Activated naive CD4-positive, alpha-beta T cell treated with Interleukin-2 at 50 U/mL for 16 hours (primary cell): ENCODE measurements at regions not wholly inside any gene's neighbourhood (a gene's known extent, or its start where the extent isn't known, plus 50 kb on each side); places are given as distances from the start of the nearest gene placed in this dataset.

ENCODE experiments used
- DNase-seq: peaks from one replicate; pipeline ENCODE4 v3.0.0-alpha.2; 2020

DNA sequence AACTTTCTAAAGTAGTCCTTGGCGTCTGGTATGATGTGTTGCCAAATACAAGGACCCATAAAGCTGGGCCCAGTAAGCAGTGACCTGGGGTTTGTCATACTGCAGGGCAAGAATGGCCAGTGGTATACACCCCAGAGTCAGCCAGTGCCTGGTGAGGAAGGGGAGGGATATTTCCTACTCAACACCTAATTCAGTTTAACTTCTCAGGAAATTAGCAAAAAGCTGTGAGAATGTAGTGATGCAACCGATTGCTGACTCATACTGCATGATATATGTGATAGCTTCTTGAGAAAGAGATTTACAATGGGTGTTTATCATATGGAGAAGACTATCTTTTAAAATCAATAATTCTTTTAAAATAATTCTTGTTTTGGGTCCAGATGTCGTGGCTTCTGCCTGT, 889.3 kb upstream of the CELF2 start:
- DNase-seq: no peak

DNA sequence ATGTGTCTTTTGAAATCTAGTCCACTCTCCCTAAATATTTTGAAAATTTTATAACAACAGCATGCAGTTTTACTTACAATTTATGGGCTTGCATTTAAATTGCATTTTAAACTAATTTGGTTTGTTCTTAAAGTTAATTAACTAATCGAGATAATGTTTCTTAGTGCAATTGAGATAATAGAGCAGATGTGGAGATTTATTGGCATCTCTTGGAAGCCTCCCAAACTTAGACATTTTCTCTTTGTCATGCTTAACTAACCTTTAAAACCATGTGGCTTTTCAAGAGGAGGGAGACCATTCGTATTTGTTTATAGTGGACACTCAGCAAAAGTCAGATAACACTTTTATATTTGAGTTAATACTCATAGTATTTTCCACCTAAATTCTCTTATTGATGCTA, 887.0 kb upstream of the CELF2 start:
- DNase-seq: no peak

DNA sequence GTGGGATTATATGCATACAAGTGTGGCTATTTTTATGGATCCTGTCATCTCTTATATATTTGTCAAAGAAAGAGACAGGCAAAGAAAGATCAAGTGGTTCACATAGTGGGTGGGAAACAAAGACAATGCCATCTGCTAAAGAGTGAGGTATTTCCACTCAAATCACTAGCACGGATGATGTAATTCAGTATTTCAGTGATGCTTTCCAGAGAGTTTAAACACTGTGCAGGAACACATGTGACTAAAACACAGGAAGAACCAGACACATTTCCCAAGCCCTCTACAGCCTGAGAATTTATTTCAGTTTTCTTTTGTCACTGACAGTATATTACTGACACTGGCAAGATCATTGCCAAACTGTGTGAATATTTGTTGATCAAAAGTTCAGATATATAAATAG, 885.7 kb upstream of the CELF2 start:
- no peak for DNase-seq

DNA sequence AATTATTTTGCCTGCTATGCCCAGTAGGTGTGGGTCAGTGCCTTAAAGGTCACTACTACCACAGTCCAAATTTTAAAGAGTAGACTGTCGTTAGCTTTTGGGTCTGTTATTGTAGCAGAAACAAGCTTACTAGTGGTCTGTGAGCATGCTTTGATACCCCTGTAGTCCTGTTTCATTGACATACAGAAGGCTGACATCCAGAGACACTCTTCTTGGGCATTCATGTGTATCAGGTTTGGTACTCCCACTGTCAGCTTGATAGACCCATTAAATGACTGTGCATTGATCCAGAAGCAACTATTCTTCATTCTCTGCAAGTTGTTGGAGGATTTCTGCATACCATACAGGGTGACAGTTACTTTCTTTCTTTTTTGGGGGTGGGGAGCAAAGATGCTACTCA, 884.4 kb upstream of the CELF2 start:
- no peak for DNase-seq

DNA sequence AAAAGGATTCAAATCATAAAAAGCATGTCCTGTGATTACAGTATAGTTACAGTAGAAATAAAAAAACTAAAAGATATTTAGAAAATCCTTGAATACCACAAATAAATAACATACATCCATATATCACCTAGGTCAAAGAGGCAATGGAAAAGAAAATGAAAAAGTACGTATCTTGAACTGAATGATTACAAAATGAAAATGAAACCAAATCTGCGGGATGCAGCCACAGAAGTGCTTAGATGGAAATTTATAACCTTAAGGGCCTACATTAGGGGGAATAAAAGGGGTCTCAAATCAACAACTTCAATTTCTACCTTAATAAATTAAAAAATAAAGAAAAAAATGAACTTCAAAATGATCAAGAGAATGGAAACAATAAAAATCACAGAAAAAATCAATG, 879.0 kb upstream of the CELF2 start:
- DNase-seq: no peak

DNA sequence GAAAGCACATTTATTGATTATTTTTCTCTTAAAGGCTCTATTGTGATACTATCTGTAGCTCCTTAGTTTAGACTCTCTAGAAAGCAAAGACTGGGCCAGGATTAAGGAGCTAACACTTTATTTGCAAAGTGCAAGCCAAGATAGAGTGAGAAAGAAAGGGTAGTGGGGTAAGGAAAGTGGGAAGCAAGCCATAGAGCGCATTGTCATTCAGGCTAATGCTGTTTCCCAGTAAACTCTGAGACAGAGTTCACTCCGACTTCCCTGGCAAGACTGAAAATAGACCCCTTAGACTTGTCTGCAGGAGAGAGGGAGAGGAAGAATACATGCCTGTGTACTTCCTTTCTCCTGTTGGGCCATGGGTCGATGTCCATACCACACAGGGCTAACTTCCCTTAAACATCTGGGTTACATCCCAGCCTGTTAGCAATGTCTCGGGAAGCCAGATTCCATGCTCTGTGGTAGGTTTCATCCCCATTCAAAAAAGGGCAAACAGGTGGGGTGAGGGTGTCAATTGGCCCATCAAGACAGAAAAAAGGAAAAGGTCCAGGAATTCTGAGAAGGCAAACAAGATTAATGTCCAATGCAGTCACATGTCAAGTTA, 875.8 kb upstream of the CELF2 start:
- DNase-seq: no peak

DNA sequence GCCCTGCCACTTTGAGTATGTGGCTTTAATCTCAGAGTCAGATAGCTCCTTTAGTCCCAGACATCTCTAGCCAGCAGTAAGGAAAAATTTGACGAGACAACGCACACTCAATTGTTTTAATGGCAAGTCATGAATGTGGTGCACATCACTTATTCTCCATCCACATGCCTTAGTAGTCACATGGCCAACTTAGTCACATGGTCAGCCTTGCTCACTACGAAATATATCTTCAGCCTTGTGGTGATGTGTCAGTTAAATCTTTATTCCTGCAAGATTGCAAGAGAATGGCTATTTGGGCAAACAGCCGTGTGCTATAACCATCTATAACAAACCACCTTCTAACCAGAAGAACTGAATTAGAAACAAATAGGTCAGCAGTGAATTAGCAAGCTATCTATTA, 871.1 kb upstream of the CELF2 start:
- no peak for DNase-seq

DNA sequence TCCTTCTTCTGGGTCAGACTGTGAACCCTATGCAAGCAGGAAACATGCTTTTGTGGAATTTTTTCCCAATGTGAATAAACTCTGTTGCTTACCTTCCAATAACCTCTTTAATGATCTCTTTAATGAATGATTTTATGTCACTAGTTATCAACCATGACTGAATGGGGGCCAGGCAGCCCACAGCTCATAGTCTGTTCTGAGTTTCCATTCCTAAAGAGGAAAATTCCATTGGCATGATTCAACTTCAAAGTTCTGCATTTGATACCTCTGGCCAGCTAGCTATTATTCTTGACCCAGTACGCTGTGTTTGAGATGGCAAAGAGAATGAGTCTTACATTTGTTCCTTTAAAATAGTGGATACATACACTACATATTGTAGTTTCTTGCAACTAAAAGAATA, 867.8 kb upstream of the CELF2 start:
- DNase-seq: no peak

DNA sequence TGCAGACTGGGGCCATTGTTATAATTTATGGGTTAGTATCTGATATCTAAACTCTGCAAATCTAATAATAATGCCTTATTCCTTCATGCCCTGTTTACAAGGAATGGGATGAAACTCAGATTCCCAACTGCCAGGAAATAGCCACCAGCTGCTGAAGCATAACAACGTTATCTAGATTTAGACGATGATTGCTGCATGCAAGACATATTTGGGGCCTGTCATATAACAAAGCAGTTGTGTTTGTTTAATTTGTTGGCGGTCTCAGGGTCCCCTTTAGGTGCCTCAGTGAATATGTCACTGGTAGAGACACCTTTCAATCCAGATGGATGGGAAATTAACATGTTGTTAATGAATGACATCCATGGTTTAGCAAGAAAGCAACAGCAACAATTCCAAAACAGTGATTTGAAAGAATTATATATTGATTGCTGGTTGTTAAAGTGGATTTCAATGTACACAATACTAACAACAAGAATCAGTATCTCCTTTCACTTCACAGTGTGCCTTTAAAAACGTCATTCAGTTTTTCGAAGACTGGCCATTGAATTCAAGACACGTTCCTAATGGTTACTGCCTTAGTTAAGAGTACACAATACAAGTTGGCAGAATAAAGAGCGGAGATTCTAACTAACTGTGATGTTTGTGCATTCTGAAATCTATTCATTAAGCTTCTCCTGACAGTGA, 860.6 kb upstream of the CELF2 start:
- no peak for DNase-seq

DNA sequence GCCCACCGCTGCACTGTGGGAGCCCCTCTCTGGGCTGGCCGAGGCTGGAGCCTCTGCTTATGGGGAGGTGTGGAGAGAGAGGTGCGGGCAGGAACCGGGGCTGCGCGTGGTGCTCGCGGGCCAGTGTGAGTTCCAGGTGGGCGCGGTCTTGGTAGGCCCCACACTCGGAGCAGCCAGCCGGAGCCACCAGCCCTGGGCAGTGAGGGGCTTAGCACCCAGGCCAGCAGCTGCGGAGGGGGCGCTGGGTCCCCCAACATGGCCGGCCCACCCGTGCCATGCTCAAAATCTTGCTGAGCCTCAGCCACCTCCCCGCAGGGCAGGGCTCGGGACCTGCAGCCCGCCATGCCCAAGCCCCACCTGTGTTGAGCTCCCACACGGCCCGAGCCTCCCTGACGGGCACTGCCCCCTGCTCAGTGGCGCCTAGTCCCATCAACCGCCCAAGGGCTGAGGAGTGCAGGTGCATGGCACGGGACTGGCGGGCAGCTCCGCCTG, 856.8 kb upstream of the CELF2 start:
- no peak for DNase-seq

DNA sequence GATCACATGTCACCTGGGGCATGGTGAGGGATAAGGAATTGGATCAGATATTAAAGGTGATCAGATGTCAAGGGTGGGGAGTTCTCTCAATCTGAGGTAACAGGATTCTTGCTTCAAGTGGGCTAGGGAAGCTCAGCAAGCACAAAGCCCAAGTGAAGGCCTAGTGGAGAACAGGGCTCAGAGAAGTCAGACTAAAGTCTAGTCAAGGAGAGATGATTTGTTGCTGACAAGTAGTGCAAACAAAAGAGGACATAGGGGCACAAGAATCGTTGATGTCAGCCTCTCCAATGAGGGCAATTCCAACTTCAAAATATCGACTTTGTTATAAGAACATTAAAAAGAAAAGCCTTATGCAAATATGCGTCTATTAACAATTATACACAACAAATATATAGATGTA, 852.8 kb upstream of the CELF2 start:
- no peak for DNase-seq

DNA sequence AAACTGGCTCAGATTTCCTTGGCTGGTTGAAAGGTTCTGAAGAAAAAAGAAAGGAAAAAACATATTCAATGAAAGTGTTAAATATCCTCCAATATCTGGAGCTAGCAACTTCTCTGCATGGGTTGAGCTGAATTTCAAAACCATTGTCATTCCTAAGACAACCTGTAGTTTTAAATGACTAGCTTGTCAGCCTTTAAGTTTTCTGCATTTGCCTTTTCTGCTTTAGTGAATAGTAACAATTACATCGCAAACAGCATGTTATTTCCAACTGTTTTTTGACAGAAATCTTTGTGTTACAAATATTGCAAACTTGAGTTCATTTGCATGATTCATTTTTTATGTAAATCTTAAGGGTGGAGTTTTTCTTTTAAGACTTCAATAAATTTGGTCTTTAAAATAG, 852.3 kb upstream of the CELF2 start:
- no peak for DNase-seq

DNA sequence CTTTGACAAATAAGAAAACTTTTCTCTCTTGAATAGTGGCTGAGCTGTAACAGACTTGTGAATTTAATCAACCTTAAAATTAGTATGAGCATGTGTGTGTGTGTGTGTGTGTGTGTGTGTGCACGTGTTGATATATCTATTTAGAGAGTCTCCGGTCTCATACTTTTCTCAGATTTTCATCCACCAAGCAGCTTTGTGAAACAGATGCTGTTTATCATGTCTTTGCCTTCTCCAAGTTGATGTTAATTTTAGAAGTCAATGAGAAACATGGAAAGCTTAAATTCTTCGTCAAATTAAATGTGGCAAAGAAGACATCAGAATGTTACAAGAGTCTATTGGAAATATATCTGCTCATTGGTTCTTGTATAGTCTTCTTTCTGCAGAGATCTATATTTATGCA, 839.2 kb upstream of the CELF2 start:
- DNase-seq: no peak

DNA sequence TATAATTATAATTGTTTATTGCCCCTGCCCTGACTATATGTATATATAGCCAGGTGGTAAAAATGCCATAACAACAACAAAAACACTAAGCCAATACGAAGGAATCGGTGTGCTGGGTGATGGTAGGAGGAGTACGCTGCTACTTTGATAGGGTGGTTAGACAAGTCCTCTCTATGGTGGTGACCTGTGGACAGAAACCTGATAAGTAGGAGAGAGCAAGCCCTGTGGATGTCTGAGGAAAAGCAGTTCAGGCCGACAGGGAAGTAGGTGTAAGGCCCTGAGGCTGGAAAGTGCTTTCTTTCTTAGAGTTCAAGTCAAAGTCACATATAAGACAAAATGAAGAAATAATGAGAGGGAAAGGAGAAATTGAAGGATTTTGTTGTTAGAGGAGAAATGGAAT, 823.8 kb upstream of the CELF2 start:
- DNase-seq: no peak

DNA sequence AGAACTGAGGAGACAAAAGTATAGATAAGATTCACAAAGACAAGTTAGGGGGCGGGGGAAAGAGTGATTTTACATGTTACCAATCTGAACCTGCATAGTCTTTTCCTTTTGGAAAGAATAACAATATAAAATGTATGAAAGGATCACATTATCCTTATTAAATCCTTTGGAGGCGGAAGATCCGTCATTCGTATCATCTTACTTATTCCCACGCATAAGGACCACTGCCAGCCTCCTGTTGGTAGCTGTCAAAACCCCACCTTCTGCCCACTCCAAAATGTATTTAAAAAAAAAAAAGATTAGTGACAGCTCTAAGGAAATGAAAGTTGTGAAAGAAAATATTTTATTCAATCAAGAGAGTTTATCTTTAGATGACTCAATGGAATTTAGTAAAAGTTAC, 821.0 kb upstream of the CELF2 start:
- no peak for DNase-seq

DNA sequence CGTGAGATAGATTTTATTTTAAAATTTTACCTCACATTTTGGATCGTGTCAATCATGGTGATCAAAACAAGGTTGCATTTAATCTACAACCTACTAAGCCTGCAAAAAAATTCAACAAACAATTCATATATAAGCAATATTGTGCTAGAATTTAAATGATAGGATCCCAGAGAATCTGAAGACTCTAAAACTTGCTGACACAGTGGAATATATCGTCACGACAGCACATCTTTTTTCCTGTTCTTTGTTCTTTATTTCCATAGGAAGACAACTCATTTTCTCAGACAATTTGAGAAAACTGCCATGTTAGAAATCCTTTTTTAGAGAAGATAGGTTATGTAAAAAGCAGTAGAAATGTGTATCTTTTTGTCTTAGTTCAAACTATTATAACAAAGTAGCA, 820.2 kb upstream of the CELF2 start:
- DNase-seq: no peak

DNA sequence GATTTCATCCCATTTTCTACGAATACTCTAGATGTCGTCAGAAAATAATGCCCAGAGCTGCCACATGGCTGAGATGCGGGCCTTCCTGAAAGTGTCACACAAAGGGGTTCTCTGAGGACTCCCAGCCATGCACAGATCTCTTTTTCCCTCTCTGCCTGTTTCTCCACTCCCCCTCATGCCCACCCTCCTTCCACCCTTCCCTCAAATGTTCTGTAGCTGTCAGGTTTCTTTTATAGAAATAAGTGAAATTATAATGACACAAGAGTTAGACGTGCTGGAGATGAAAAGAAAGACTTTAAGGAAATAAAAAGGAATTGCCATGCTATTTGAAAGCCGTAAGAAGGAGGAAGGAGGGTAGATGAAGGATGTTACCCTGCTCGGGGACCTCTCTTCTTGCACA, 819.3 kb upstream of the CELF2 start:
- no peak for DNase-seq

DNA sequence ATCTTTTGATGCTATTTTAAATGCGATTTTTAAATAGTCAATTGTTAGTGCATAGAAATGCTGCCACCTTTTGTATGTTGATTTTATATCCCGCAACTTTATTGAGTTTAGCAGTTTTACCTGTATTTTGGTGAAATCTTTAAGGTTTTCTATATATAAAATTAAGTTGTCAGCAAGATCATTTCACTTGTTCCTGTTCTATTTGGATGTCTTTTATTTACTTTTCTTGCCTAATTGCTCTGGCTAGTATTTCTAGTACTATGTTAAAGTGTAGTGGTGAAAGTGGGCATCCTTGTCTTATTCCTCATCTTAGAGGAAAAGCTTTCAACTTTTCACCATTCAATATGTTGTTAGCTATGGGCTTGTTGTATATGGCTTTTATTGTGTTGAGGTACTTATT, 813.3 kb upstream of the CELF2 start:
- no peak for DNase-seq

DNA sequence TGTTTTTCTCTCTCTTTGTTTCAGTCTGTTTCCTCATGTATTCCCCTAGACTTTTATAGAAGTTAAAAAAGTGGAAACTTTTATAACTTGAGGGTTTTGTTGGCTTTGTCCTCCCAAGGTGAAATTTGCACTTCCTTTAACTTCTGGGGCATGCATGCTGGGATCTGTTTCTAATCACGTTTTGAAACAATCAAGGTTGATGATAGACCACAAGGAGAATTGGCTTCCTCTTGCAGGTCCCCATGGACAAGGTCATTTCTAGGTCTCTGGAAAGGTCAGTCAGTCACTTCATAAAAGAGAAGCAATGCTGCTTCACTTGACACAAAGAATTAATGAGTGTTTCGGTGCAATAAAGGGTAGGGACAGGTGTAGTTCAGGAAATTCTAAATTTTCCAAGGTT, 811.8 kb upstream of the CELF2 start:
- DNase-seq: no peak

DNA sequence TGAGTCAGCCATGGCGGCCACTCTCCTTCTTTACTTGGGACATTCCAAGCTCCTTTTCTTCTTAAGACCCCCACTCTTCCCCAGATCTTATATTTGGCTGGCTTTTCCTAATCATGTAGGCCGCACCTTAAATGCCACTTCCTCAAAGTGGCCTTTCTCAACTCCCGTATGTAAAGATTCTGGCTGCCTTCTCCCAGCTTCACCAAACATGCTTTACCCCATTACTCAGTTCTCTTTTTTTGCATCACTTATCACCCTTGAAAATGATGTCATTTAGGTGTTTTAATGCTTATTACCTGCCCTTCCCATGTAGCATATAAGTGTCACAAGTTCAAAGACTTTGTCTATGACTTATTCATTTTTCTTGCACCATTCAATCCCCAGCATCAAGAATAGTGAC, 810.1 kb upstream of the CELF2 start:
- DNase-seq: no peak

DNA sequence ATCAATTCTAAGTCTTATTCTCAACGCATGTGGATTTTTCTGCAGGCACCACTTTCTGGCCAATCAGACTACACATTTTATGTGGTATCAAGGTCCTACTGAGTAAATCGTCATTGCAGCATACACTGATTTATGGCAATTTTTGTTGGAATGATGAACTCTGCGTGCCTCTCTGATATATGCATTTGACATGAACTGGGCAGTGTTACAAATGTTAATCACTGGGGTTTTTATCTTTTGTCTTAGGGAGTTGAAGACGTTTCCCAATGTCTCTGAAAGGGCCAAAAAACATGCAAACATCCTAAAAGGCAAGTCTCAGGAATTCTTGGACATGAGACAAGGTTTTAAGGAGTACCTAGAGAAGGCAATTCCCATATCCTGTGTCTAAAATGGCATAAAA, 809.5 kb upstream of the CELF2 start:
- no peak for DNase-seq

DNA sequence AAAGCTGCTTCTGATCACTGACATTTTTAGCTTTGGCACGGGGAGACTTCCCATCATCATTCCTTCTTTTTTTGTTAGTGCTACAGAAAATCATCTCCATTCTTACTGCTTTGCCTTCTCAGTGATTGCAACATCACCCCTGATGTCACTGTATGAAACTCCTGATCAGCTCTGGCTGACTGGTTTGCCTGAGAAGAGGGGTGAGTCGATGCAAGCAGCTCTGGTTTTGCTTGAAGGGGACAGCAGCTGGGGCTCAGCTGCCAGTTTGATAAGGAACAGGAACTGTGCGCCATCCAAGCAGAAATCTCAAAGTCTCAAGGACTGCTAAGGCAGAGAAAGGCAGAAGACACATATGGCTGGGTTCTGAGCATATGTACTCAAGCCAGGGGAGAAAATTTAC, 808.5 kb upstream of the CELF2 start:
- no peak for DNase-seq

DNA sequence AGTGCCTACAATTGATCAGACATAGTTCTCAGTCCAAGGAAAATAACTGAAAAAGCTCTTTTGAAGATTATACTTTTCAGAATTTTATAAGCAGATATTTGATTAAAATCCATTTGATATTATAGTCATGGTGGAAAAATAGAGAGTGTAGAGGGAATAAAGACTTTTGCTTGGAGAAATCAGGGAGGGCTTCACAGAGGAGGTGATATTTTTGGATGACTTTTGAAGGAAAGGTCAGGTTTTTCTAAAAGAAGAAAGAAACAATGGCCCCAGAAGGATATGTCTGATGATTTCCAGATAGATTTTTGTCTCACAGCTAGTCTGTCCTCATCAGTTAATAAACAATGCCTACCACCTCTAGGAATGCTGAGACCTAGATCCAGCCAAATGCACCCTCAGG, 806.3 kb upstream of the CELF2 start:
- no peak for DNase-seq

DNA sequence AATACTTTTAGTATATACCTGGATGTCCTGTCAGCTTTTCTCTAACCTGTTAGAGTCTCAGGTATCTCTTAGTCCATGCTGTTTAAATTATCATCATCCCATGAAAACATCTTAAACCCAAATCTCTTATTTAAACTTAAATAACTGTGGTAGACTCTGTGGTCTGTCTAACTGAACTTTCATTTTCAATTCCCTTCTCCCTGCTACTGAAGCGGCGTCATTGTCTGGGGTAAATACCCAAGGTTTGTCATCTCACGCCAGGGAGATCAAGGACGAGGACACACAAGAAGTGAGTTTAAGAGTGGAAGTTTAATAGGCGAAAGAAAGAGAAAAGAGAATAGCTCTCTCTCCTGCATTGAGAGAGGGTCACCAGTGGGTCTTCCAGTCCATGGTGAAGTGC, 804.4 kb upstream of the CELF2 start:
- no peak for DNase-seq

DNA sequence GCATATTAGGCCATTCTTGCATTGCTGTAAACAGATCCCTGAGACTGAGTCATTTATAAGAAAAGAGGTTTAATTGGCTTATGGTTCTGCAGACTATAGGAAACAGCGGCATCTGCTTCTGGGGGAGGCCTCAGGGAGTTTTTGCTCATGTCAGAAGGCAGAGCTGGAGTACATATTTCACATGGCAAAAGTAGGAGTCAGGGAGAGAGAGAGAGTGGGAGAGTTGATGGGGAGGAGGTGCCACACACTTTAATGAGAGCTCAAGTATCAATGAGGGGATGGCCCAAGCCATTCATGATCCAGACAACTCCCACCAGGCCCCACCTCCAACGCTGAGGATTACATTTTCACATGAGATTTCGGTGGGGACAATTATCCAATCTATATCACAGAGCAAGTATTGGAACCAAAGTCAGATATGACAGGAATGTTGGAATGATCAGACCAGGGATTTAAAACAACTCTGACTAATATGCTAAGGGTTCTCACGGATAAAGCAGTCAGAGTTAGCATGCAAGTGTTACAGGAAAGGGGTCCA, 795.3 kb upstream of the CELF2 start:
- DNase-seq: no peak
